NB4 (cell line): ENCODE measurements at regions not wholly inside any gene's neighbourhood (a gene's known extent, or its start where the extent isn't known, plus 50 kb on each side); places are given as distances from the start of the nearest gene placed in this dataset.

Source experiments
- POLR2A ChIP-seq: IDR thresholded peaks from 2 replicates; pipeline ENCODE4 v1.6.1; 2011; ENCODE audit warnings: mild to moderate bottlenecking; ENCODE audit not compliant: insufficient read length; ENCODE audit errors: extremely low read depth
- TF ChIP-seq, protein P1 (sequence below): IDR thresholded peaks from one replicate; pipeline ENCODE4 v1.5.1; 2012; ENCODE audit warnings: low read depth, low read length

DNA sequence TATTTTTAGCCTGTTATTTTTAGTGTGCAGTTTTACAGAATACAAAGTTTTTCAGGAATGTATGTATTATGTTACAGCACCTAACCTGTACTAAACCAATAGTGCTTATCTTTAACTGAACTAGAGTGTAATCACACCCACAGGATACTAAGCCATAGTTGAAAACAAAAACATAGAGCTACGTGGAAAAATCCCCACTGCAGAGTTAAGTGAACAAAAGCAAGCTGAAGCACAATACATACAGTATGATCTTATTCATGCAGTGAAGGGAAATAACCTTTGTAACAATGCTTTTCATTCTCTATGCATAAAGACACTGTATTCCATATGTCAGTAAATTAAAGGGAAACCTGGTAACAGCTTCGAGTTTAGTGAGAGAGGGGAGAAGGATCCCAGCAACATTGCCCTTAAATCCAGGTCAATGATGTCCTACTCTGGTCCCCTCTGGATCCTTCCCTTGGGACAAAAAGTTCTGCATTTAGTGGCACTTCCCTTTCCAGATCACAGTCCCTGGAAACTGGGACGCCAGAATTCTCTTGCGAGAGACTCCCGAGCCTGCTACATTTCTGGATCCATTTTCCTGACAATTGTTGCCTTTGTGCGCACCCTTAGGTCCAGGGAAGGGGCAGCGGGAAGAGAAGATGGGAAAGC is 121.3 kb upstream of the CCND2 start:
- TF ChIP-seq, protein P1, sequence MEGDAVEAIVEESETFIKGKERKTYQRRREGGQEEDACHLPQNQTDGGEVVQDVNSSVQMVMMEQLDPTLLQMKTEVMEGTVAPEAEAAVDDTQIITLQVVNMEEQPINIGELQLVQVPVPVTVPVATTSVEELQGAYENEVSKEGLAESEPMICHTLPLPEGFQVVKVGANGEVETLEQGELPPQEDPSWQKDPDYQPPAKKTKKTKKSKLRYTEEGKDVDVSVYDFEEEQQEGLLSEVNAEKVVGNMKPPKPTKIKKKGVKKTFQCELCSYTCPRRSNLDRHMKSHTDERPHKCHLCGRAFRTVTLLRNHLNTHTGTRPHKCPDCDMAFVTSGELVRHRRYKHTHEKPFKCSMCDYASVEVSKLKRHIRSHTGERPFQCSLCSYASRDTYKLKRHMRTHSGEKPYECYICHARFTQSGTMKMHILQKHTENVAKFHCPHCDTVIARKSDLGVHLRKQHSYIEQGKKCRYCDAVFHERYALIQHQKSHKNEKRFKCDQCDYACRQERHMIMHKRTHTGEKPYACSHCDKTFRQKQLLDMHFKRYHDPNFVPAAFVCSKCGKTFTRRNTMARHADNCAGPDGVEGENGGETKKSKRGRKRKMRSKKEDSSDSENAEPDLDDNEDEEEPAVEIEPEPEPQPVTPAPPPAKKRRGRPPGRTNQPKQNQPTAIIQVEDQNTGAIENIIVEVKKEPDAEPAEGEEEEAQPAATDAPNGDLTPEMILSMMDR = no peak
- TF ChIP-seq POLR2A = no peak
